Activated CD8-positive, alpha-beta memory T cell treated with anti-CD3 and anti-CD28 coated beads, Interleukin-2, amount 50 U/mL, for 24 hours (primary cell): ENCODE measurements at regions not wholly inside any gene's neighbourhood (a gene's known extent, or its start where the extent isn't known, plus 50 kb on each side); places are given as distances from the start of the nearest gene placed in this dataset.

ENCODE experiments used
- DNase-seq: peaks from one replicate; pipeline ENCODE4 v3.0.0-alpha.2; 2020; ENCODE audit errors: extremely low read depth

GRCh38 chr2:106709229-106709628 is 176.7 kb downstream of the ST6GAL2 start:
- no peak for DNase-seq

- DNase-seq, result no peak
Measured at GRCh38 chr2:106719222-106719621, 166.7 kb downstream of the ST6GAL2 start.

DNA sequence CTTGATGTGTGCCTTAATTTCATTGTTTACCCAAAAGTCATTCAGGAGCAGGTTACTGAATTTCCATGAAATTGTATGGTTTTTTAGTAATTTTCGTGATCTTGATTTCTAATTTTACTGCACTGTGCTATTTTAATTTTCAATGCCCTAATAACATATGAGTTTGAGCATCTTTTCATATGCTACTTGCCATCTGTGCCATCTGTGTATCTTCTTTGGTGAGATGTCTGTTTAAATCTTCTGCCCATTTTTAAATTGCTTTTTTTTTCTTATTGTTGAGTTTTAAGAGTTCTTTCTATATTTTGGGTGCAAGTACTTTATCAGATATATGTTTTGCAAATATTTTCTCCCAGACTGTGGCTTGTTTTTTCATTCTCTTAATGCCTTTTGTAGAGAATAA is 165.9 kb downstream of the ST6GAL2 start:
- DNase-seq, result no peak

GRCh38 chr2:106724301-106724794 is 161.6 kb downstream of the ST6GAL2 start:
- no peak for DNase-seq

GRCh38 chr2:106734165-106734564 is 151.8 kb downstream of the ST6GAL2 start:
- no peak for DNase-seq

DNA sequence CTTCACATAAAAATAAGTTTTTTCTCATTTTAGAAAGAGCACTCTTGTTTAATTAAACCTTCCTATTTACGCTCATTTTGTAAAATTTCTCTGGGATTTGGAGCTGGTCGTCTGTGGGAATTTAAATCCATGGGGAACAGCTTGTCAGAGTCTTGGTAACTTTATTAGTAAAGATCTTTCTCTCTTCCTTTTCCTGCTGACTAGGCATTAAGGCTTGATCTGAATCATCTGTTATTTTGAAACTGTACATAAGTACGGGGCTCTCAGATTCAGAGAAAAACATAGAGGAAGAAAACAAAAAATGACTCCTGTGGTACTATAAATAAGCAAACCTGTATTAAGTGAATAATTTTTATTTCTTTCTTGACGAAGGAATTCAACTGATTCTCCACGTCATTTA is 150.2 kb downstream of the ST6GAL2 start:
- DNase-seq, result no peak

- DNase-seq, result no peak
Measured at GRCh38 chr2:106736221-106736620, 149.7 kb downstream of the ST6GAL2 start.

DNA sequence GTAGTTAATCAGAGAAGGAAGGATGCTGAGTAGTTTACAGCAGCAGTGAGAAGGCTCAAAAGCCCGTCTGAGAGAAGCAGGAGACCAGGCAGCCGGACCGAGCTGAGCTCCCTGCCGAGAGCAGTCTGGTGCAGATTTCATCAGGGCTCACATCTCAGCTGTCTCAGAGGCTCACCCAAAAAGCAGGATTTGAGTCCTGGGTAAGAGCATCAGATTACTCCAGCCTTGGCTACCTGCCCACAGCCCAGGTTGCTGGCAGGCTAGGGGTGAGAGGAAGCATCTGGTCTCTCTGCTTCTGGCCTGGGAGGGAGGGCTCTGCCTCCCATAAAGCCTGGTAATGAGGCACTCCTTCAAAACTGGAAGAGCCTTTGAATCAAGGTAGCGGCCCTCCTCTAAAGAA is 140.5 kb downstream of the ST6GAL2 start:
- DNase-seq, result no peak

- no peak for DNase-seq
Measured at GRCh38 chr2:106749823-106750222, 136.1 kb downstream of the ST6GAL2 start.
